Epithelial cell of prostate (primary cell): ENCODE measurements at regions not wholly inside any gene's neighbourhood (a gene's known extent, or its start where the extent isn't known, plus 50 kb on each side); places are given as distances from the start of the nearest gene placed in this dataset.

Experiments
- DNase-seq: peaks from one replicate; pipeline ENCODE4 v3.0.0-alpha.2; 2011; ENCODE audit warnings: low read depth, low spot score
- H3K27ac ChIP-seq: fragments of 450-650 bp; 2 replicates; pipeline ENCODE4 v1.5.1; 2017; ENCODE audit warnings: mild to moderate bottlenecking

- DNase-seq: no peak
- no peak overlapping the region for H3K27ac ChIP-seq
Observed at GRCh38 chrX:125765347-125765746, 400.7 kb downstream of the DCAF12L2 start.

- H3K27ac ChIP-seq: no peak overlapping the region
- DNase-seq: no peak
Observed at GRCh38 chrX:125769628-125770027, 396.5 kb downstream of the DCAF12L2 start.

- no peak overlapping the region for H3K27ac ChIP-seq
- DNase-seq: no peak
Observed at GRCh38 chrX:125778261-125778660, 387.8 kb downstream of the DCAF12L2 start.

GRCh38 chrX:125782184-125782583, 383.9 kb downstream of the DCAF12L2 start:
- no peak overlapping the region for H3K27ac ChIP-seq
- no peak for DNase-seq

- DNase-seq: no peak
Observed at GRCh38 chrX:125786316-125786715, 379.8 kb downstream of the DCAF12L2 start.

GRCh38 chrX:125791787-125792186, 374.3 kb downstream of the DCAF12L2 start:
- H3K27ac ChIP-seq: no peak overlapping the region
- DNase-seq: no peak

More at GRCh38 chrX:125786316-125786715, 379.8 kb downstream of the DCAF12L2 start:
- no peak overlapping the region for H3K27ac ChIP-seq

- no peak for DNase-seq
Observed at GRCh38 chrX:125810856-125811255, 355.2 kb downstream of the DCAF12L2 start.

GRCh38 chrX:125826080-125826479, 340.0 kb downstream of the DCAF12L2 start:
- no peak for DNase-seq
- no peak overlapping the region for H3K27ac ChIP-seq

More at GRCh38 chrX:125810856-125811255, 355.2 kb downstream of the DCAF12L2 start:
- no peak overlapping the region for H3K27ac ChIP-seq

GRCh38 chrX:125826774-125827451, 339.2 kb downstream of the DCAF12L2 start:
- H3K27ac ChIP-seq: no peak overlapping the region
- no peak for DNase-seq

GRCh38 chrX:125846271-125846670, 319.8 kb downstream of the DCAF12L2 start:
- H3K27ac ChIP-seq: no peak overlapping the region
- no peak for DNase-seq

- DNase-seq: no peak
- no peak overlapping the region for H3K27ac ChIP-seq
Observed at GRCh38 chrX:125850693-125851092, 315.4 kb downstream of the DCAF12L2 start.

- DNase-seq: no peak
- H3K27ac ChIP-seq: no peak overlapping the region
Observed at GRCh38 chrX:125883169-125883568, 282.9 kb downstream of the DCAF12L2 start.

GRCh38 chrX:125894947-125895346, 271.1 kb downstream of the DCAF12L2 start:
- H3K27ac ChIP-seq: no peak overlapping the region
- DNase-seq: no peak

GRCh38 chrX:125895518-125895917, 270.6 kb downstream of the DCAF12L2 start:
- DNase-seq: no peak
- H3K27ac ChIP-seq: no peak overlapping the region

- H3K27ac ChIP-seq: no peak overlapping the region
- DNase-seq: no peak
Observed at GRCh38 chrX:125926295-125926694, 239.8 kb downstream of the DCAF12L2 start.

GRCh38 chrX:125940985-125941384, 225.1 kb downstream of the DCAF12L2 start:
- no peak overlapping the region for H3K27ac ChIP-seq
- DNase-seq: no peak

GRCh38 chrX:125947501-125947900, 218.6 kb downstream of the DCAF12L2 start:
- no peak overlapping the region for H3K27ac ChIP-seq
- no peak for DNase-seq

- H3K27ac ChIP-seq: no peak overlapping the region
- DNase-seq: no peak
Observed at GRCh38 chrX:125952973-125953372, 213.1 kb downstream of the DCAF12L2 start.

- no peak for DNase-seq
- no peak overlapping the region for H3K27ac ChIP-seq
Observed at GRCh38 chrX:125953814-125954213, 212.3 kb downstream of the DCAF12L2 start.

GRCh38 chrX:125954236-125954635, 211.9 kb downstream of the DCAF12L2 start:
- no peak overlapping the region for H3K27ac ChIP-seq
- DNase-seq: no peak

GRCh38 chrX:125977851-125978250, 188.2 kb downstream of the DCAF12L2 start:
- no peak for DNase-seq

GRCh38 chrX:125998432-125998831, 167.7 kb downstream of the DCAF12L2 start:
- no peak for DNase-seq
- no peak overlapping the region for H3K27ac ChIP-seq

More at GRCh38 chrX:125977851-125978250, 188.2 kb downstream of the DCAF12L2 start:
- no peak overlapping the region for H3K27ac ChIP-seq
